ENCODE measurements at regions not wholly inside any gene's neighbourhood (a gene's known extent, or its start where the extent isn't known, plus 50 kb on each side); places are given as distances from the start of the nearest gene placed in this dataset.

GRCh38 chr14:98955036-98955740 lies 316.8 kb downstream of the BCL11B start:
- DNase-seq, result no peak
- peaks cover 0 to under 1% of the 10 kb centered on the region in 2 donors for H3K27me3 Mint-ChIP-seq
- no peak overlapping the region for H3K27ac Mint-ChIP-seq
- no peaks in the 10 kb centered on the region for H3K36me3 Mint-ChIP-seq (ENCODE audit: insufficient read depth)
- no peaks in the 10 kb centered on the region for H3K9me3 Mint-ChIP-seq
- H3K4me1 Mint-ChIP-seq (ENCODE audit: low read depth in 2 of 2), result peaks cover 3 to 8% of the 10 kb centered on the region in 2 donors
- no peak overlapping the region for H3K4me3 Mint-ChIP-seq
- ATAC-seq (replicated peaks), result no peak

DNA sequence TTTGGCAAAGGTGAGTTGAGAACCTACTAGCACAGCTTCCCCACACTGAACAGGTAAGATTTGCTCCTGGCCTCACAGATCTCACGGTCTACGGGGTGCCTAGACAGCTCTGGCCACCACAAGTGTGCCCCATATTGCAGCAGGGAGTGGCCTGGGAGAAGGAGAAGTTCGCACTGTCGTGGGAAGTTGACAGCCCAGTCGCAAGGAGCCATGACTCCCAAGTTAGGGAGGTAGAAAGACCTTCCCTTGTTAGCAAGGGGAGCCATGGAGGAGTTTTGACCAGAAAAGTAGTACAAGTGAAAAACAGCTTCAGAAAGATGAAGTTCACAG lies 316.3 kb downstream of the BCL11B start:
- no peak overlapping the region for H3K4me3 Mint-ChIP-seq
- no peaks in the 10 kb centered on the region for H3K36me3 Mint-ChIP-seq (ENCODE audit: insufficient read depth)
- no peaks in the 10 kb centered on the region for H3K27me3 Mint-ChIP-seq
- peak overlapping the region in 1 of 2 donors; percentile 14 for H3K27ac Mint-ChIP-seq
- H3K9me3 Mint-ChIP-seq, result no peaks in the 10 kb centered on the region
- H3K4me1 Mint-ChIP-seq (ENCODE audit: low read depth in 2 of 2), result peaks cover 3 to 9% of the 10 kb centered on the region in 2 donors
- DNase-seq, result no peak
- ATAC-seq (replicated peaks), result no peak

DNA sequence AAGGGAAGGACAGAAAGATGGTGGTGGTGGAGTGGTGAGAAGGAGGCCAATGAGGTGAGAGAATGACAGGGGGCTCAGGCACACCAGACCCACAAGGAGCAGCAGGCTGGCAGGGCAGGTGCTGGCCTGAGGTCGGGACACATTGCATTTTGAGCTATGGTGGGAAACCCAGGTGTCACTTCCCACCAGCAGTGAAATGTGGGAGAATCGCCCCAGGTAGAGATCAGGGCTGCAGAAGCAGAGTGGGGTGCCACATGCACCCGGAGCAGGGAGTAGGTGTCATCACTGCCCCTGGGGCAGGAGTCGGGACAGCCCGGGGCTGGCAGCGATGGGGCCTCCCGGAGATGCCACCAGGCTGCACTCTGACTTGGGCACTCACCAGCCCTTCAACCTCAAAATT lies 315.8 kb downstream of the BCL11B start:
- Mint-ChIP-seq H3K27me3 (no peaks in the 10 kb centered on the region), H3K27ac (peak overlapping the region in 1 of 2 donors; percentile 14), H3K9me3 (no peaks in the 10 kb centered on the region), H3K4me1 (ENCODE audit: low read depth in 2 of 2) (peaks cover 3 to 8% of the 10 kb centered on the region in 2 donors), H3K4me3 (no peak overlapping the region), H3K36me3 (ENCODE audit: insufficient read depth) (no peaks in the 10 kb centered on the region)
- DNase-seq (no peak), ATAC-seq (replicated peaks) (no peak)

- ATAC-seq (replicated peaks) (no peak), DNase-seq (no peak)
- Mint-ChIP-seq H3K4me1 (ENCODE audit: low read depth in 2 of 2) (peaks cover 3 to 6% of the 10 kb centered on the region in 2 donors), H3K4me3 (no peak overlapping the region), H3K36me3 (ENCODE audit: insufficient read depth) (peaks cover 3% of the 10 kb centered on the region), H3K9me3 (no peaks in the 10 kb centered on the region), H3K27me3 (no peaks in the 10 kb centered on the region), H3K27ac (no peak overlapping the region)
Measured at GRCh38 chr14:98956661-98957060, 315.3 kb downstream of the BCL11B start.

- no peak for ATAC-seq (replicated peaks)
- Mint-ChIP-seq H3K27ac (peak overlapping the region in 1 of 2 donors; percentile 32), H3K36me3 (ENCODE audit: insufficient read depth) (peaks cover 3% of the 10 kb centered on the region), H3K4me3 (no peak overlapping the region), H3K9me3 (no peaks in the 10 kb centered on the region), H3K4me1 (ENCODE audit: low read depth in 2 of 2) (peaks cover 4 to 7% of the 10 kb centered on the region in 2 donors), H3K27me3 (no peaks in the 10 kb centered on the region)
- DNase-seq, result no peak
Measured at GRCh38 chr14:98957211-98958047, 314.6 kb downstream of the BCL11B start.

DNA sequence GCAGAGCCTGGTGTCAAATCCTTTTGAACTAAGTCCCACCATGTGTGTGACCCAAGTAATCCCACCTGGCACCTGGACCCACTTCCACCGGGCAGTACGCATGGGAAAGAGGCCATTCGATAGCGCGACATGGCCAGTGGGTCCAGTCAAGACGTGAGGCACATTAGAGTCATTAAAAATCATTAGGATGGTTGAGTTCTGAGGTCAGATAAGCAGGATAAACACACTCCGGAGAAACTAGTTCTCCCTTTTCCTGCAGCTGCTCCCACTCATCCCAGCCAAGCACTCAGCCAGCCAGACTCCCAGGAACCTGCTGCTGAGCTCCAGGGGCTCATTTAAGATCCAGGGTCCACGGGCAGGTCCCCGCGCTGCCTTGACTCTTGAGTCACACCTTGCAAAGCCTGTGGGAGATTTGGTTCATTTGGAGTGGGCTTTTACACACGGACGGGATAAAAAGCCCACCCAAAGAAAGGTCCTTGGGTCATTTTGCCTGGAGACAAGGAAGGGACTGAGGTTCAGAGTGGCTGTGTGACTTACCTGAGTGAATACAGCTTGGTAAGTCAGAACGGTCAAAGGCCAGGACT lies 313.9 kb downstream of the BCL11B start:
- Mint-ChIP-seq H3K4me3 (no peak overlapping the region), H3K9me3 (no peaks in the 10 kb centered on the region), H3K36me3 (ENCODE audit: insufficient read depth) (peaks cover 3% of the 10 kb centered on the region), H3K27me3 (no peaks in the 10 kb centered on the region), H3K4me1 (ENCODE audit: low read depth in 2 of 2) (peaks cover 12% of the 10 kb centered on the region in 2 donors), H3K27ac (no peak overlapping the region)
- DNase-seq, result no peak
- ATAC-seq (replicated peaks), result no peak

GRCh38 chr14:98958632-98959031 lies 313.4 kb downstream of the BCL11B start:
- Mint-ChIP-seq H3K27ac (no peak overlapping the region), H3K36me3 (ENCODE audit: insufficient read depth) (peaks cover 3% of the 10 kb centered on the region), H3K9me3 (no peaks in the 10 kb centered on the region), H3K4me3 (no peak overlapping the region), H3K27me3 (no peaks in the 10 kb centered on the region), H3K4me1 (ENCODE audit: low read depth in 2 of 2) (peaks cover 13 to 14% of the 10 kb centered on the region in 2 donors)
- DNase-seq, result no peak
- no peak for ATAC-seq (replicated peaks)

- H3K27ac Mint-ChIP-seq, result peak overlapping the region in 1 of 2 donors; percentile 46
- no peak for DNase-seq
- ATAC-seq (replicated peaks), result no peak
- no peaks in the 10 kb centered on the region for H3K27me3 Mint-ChIP-seq
- H3K4me1 Mint-ChIP-seq (ENCODE audit: low read depth in 2 of 2), result peaks cover 20 to 22% of the 10 kb centered on the region in 2 donors
- H3K9me3 Mint-ChIP-seq, result no peaks in the 10 kb centered on the region
- no peak overlapping the region for H3K4me3 Mint-ChIP-seq
- H3K36me3 Mint-ChIP-seq (ENCODE audit: insufficient read depth), result peaks cover 3% of the 10 kb centered on the region
Measured at GRCh38 chr14:98959410-98959809, 312.6 kb downstream of the BCL11B start.

DNA sequence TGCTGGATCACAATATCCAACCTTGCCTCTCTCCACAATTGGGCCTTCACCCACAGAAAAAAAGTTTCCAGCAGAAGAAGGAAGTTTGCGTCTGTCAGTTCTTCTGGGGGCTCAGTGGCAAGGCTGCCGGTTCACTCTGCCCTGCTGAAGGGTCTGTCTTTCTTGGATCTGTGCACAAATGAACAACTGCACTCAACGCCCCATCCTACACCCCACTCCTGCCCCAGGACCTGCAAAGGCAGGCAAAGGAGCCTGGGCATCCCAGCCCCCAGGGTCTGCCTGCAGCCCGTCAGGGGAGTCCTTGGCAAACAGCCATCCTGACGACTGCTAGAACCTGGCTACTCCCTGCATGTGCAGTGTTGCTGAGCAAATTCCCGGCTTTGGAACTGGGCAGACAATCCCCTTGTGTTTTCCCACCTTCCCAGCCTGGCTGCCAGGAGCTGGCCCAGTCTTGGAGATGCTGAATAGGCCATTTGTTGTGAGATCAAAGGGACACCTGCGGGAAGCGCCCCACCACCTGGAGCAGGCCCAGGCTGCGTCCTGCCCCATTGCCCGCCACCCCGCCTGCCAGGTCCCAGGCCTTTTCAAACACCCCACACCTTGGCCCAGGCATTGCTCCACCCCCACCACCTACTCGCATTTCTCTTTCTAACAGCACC lies 311.9 kb downstream of the BCL11B start:
- Mint-ChIP-seq H3K9me3 (no peaks in the 10 kb centered on the region), H3K4me3 (no peak overlapping the region), H3K27me3 (no peaks in the 10 kb centered on the region), H3K4me1 (ENCODE audit: low read depth in 2 of 2) (peaks cover 27 to 29% of the 10 kb centered on the region in 2 donors), H3K27ac (no peak overlapping the region), H3K36me3 (ENCODE audit: insufficient read depth) (peaks cover 3% of the 10 kb centered on the region)
- ATAC-seq (replicated peaks) (no peak), DNase-seq (no peak)

GRCh38 chr14:98960617-98961013 lies 311.4 kb downstream of the BCL11B start:
- H3K27me3 Mint-ChIP-seq, result no peaks in the 10 kb centered on the region
- H3K27ac Mint-ChIP-seq, result no peak overlapping the region
- DNase-seq, result no peak
- H3K4me1 Mint-ChIP-seq (ENCODE audit: low read depth in 2 of 2), result peaks cover 29 to 32% of the 10 kb centered on the region in 2 donors
- peaks cover 3% of the 10 kb centered on the region for H3K36me3 Mint-ChIP-seq (ENCODE audit: insufficient read depth)
- no peak for ATAC-seq (replicated peaks)
- H3K9me3 Mint-ChIP-seq, result no peaks in the 10 kb centered on the region
- H3K4me3 Mint-ChIP-seq, result no peak overlapping the region

DNA sequence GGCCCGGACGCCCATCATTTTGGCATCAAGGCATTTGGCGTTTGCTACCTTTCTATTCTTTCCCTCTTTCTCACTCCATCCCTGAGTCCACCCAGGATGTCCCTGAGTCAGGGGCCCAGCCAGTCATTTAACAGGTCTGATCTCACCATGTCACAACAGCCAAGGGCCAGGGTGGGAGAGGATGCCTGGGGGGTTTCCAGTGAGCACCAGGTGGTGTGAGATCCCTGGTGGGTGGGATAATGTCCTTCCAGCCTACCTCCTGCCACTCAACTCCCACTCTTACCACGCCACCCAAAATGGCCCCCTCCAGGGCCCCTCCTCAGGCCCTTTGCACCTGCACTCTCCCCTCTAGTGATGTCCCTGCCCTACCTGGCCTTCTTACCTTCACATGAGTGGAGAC lies 310.8 kb downstream of the BCL11B start:
- H3K9me3 Mint-ChIP-seq, result no peaks in the 10 kb centered on the region
- no peaks in the 10 kb centered on the region for H3K27me3 Mint-ChIP-seq
- H3K4me1 Mint-ChIP-seq (ENCODE audit: low read depth in 2 of 2), result peaks cover 31 to 35% of the 10 kb centered on the region in 2 donors
- no peak for DNase-seq
- H3K27ac Mint-ChIP-seq, result no peak overlapping the region
- peaks cover 3% of the 10 kb centered on the region for H3K36me3 Mint-ChIP-seq (ENCODE audit: insufficient read depth)
- no peak overlapping the region for H3K4me3 Mint-ChIP-seq
- no peak for ATAC-seq (replicated peaks)

- ATAC-seq (replicated peaks) (no peak), DNase-seq (no peak)
- H3K4me1 Mint-ChIP-seq (ENCODE audit: low read depth in 2 of 2), result peaks cover 35 to 38% of the 10 kb centered on the region in 2 donors
- no peaks in the 10 kb centered on the region for H3K9me3 Mint-ChIP-seq
- H3K4me3 Mint-ChIP-seq, result no peak overlapping the region
- peaks cover 3% of the 10 kb centered on the region for H3K36me3 Mint-ChIP-seq (ENCODE audit: insufficient read depth)
- no peak overlapping the region for H3K27ac Mint-ChIP-seq
- no peaks in the 10 kb centered on the region for H3K27me3 Mint-ChIP-seq
Measured at GRCh38 chr14:98962118-98962517, 309.9 kb downstream of the BCL11B start.

- no peaks in the 10 kb centered on the region for H3K27me3 Mint-ChIP-seq
- H3K4me1 Mint-ChIP-seq (ENCODE audit: low read depth in 2 of 2), result peaks cover 35 to 38% of the 10 kb centered on the region in 2 donors
- ATAC-seq (replicated peaks), result no peak
- no peaks in the 10 kb centered on the region for H3K9me3 Mint-ChIP-seq
- peak overlapping the region in 1 of 2 donors; percentile 87 for H3K27ac Mint-ChIP-seq
- peaks cover 3% of the 10 kb centered on the region for H3K36me3 Mint-ChIP-seq (ENCODE audit: insufficient read depth)
- no peak for DNase-seq
- H3K4me3 Mint-ChIP-seq, result peak overlapping the region; percentile 11 to 81
Measured at GRCh38 chr14:98963610-98964009, 308.4 kb downstream of the BCL11B start.
